IMR-90 (cell line): ENCODE measurements at regions not wholly inside any gene's neighbourhood (a gene's known extent, or its start where the extent isn't known, plus 50 kb on each side); places are given as distances from the start of the nearest gene placed in this dataset.

Experiments
- MXI1 ChIP-seq: IDR thresholded peaks from 2 replicates; pipeline ENCODE4 v1.6.1; 2012; ENCODE audit warnings: low read depth, mild to moderate bottlenecking, low read length, moderate library complexity, borderline replicate concordance
- POLR2A ChIP-seq: IDR thresholded peaks from 2 replicates; pipeline ENCODE4 v1.6.1; 2012; ENCODE audit warnings: mild to moderate bottlenecking, low read depth, low read length
- RAD21 ChIP-seq: IDR thresholded peaks from 2 replicates; pipeline ENCODE4 v1.6.1; 2012; ENCODE audit warnings: low read length, improper control_type of control experiment
- SMC3 ChIP-seq: fragments of 150-350 bp; IDR thresholded peaks from 2 replicates; pipeline ENCODE4 v1.6.1; 2016; ENCODE audit warnings: low read depth, mild to moderate bottlenecking, antibody characterized with exemption, low read length, moderate library complexity
- TF ChIP-seq, protein P1 (sequence below): conservative IDR thresholded peaks from 2 replicates; pipeline ENCODE4 v1.5.1; 2012; ENCODE audit warnings: mild to moderate bottlenecking, low read depth, low read length, improper control_type of control experiment
- TF ChIP-seq, protein P2 (sequence below): fragments of 150-350 bp; IDR thresholded peaks from 2 replicates; pipeline ENCODE4 v1.6.1; 2017; ENCODE audit warnings: mild to moderate bottlenecking, antibody characterized with exemption, low read length, low read depth
- TF ChIP-seq, protein P3 (sequence below): fragments of 150-350 bp; IDR thresholded peaks from 2 replicates; pipeline ENCODE4 v1.6.1; 2016; ENCODE audit warnings: low read depth, mild to moderate bottlenecking, low read length, moderate library complexity, borderline replicate concordance

DNA sequence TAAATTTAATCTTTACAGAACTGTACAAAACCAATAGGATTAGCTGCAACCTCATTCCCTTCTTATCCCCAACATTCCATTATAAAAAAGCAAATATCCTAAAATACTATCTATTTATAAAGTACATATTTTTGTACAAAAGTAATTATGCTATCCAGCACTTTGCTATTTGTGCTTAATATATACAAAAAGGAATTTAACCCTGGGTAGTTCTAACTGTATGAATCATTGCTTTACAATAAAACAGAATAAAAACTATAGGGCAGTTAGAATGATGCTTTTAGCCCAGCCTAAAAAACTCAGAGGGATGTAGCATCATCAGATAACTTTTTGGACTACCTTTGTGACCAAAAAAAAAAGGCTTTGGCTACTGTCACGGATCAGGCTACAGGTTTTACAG lies 49.9 kb upstream of the KLHL31 start:
- TF ChIP-seq RAD21 (no peak), POLR2A (no peak), MXI1 (no peak), SMC3 (no peak)
- TF ChIP-seq, protein P1, sequence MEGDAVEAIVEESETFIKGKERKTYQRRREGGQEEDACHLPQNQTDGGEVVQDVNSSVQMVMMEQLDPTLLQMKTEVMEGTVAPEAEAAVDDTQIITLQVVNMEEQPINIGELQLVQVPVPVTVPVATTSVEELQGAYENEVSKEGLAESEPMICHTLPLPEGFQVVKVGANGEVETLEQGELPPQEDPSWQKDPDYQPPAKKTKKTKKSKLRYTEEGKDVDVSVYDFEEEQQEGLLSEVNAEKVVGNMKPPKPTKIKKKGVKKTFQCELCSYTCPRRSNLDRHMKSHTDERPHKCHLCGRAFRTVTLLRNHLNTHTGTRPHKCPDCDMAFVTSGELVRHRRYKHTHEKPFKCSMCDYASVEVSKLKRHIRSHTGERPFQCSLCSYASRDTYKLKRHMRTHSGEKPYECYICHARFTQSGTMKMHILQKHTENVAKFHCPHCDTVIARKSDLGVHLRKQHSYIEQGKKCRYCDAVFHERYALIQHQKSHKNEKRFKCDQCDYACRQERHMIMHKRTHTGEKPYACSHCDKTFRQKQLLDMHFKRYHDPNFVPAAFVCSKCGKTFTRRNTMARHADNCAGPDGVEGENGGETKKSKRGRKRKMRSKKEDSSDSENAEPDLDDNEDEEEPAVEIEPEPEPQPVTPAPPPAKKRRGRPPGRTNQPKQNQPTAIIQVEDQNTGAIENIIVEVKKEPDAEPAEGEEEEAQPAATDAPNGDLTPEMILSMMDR, result no peak
- TF ChIP-seq, protein P2, sequence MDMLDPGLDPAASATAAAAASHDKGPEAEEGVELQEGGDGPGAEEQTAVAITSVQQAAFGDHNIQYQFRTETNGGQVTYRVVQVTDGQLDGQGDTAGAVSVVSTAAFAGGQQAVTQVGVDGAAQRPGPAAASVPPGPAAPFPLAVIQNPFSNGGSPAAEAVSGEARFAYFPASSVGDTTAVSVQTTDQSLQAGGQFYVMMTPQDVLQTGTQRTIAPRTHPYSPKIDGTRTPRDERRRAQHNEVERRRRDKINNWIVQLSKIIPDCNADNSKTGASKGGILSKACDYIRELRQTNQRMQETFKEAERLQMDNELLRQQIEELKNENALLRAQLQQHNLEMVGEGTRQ, result no peak
- TF ChIP-seq, protein P3, sequence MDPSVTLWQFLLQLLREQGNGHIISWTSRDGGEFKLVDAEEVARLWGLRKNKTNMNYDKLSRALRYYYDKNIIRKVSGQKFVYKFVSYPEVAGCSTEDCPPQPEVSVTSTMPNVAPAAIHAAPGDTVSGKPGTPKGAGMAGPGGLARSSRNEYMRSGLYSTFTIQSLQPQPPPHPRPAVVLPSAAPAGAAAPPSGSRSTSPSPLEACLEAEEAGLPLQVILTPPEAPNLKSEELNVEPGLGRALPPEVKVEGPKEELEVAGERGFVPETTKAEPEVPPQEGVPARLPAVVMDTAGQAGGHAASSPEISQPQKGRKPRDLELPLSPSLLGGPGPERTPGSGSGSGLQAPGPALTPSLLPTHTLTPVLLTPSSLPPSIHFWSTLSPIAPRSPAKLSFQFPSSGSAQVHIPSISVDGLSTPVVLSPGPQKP, result no peak
